Non-pigmented ciliary epithelial cell (primary cell): ENCODE measurements at regions not wholly inside any gene's neighbourhood (a gene's known extent, or its start where the extent isn't known, plus 50 kb on each side); places are given as distances from the start of the nearest gene placed in this dataset.
"Not testable (repeated sequence)": the region's sequence is repeated elsewhere in the genome, so short reads cannot be mapped to it uniquely, and the experiment has no call there.

Source experiments
- DNase-seq: peaks from one replicate; pipeline ENCODE4 v3.0.0-alpha.2; 2010; ENCODE audit warnings: low read depth

DNA sequence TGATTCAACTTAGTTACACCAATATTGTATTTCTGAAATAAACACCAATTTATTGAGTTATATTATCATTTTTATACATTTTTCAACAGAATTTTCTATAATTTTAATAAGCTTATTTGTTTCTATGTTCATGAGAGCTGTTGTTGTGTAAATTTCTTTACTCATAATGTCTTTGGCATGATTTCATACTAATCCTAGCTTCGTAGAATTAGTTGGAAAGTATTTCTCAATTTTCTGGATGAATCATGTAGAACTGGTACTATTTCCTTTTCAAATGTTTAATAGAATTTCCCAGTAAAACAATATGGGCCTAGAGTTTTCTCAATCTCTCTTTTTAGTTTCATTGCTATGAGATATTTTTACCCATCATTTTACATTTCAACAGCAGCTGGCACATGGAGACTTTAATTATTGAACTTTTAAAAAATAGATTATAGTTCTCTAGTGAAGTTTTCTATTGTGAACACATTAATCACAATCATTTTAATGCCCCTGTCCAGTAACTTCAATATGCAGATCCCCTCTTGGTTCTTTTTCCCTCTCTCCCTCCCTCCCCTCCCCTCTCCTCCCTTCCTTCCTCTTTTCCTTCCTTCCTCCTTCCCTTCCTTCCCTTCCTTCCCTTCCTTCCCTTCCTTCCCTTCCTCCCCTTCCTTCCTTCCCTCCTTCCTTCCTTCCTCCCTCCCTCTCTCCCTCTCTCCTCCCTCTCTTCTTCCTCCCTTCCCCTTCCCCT lies 1357.1 kb downstream of the ZPLD1 start:
- no peak for DNase-seq

- DNase-seq = no peak
These were observed 1359.8 kb downstream of the ZPLD1 start for GRCh38 chr3:103794656-103795055.

GRCh38 chr3:103796068-103796467 lies 1361.3 kb downstream of the ZPLD1 start:
- DNase-seq = no peak

GRCh38 chr3:103803787-103804186 lies 1369.0 kb downstream of the ZPLD1 start:
- no peak for DNase-seq

DNA sequence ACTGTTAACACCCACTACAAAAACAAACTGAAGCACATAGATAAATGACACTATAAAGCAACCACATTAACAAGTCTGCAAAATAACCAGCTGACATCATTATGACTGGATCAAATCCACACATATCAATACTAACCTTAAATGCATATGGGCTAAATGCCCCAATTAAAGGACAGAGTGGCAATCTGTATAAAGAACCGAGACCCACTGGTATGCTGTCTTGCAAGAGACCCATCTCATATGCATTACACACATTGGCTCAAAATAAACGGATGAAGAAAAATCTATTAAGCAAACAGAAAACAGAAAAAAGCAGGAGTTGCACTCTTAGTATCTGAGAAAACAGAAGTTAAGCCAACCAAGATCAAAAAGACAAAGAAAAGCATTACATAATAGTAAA lies 1375.4 kb downstream of the ZPLD1 start:
- DNase-seq = no peak

DNA sequence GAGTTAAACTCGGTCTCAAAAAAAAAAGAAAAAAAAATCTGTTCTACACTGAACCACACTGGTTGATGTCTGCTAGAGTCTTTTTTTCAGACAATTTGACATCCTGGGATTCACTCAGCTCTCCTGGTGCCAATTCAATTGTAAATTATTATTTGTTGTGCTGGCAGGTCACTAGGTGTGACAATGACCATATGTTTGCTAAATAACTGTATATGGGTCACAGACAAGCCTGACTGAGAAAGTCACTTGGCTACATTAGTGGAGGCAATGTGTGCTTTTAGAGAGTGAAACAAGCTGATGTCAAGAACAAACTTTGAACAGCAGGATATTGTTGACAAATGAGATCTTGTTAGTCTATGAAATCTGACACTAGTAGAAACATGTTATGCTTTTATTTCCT lies 1379.1 kb downstream of the ZPLD1 start:
- no peak for DNase-seq

DNA sequence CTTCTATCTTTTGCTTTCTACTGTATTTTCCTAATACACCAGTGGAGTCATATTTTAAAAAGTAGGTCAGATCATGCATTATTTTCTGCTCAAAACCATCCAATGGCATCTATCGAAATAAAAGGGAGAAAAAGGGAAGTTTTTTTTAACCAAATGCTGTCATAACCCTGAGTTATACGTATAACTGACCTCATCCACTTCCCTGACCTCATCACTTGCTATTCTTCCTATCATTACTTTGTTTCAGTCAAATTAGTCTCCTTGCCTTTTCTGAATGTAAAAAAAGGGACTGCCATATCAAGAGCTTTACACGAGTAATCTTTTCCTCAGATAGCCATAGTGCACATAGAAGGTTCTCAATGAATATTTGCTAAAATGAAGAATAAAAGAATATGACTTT lies 1383.6 kb downstream of the ZPLD1 start:
- DNase-seq = no peak

GRCh38 chr3:103818800-103819199 lies 1384.0 kb downstream of the ZPLD1 start:
- DNase-seq = no peak

- no peak for DNase-seq
These were observed 1390.8 kb downstream of the ZPLD1 start for GRCh38 chr3:103825586-103825985.

DNA sequence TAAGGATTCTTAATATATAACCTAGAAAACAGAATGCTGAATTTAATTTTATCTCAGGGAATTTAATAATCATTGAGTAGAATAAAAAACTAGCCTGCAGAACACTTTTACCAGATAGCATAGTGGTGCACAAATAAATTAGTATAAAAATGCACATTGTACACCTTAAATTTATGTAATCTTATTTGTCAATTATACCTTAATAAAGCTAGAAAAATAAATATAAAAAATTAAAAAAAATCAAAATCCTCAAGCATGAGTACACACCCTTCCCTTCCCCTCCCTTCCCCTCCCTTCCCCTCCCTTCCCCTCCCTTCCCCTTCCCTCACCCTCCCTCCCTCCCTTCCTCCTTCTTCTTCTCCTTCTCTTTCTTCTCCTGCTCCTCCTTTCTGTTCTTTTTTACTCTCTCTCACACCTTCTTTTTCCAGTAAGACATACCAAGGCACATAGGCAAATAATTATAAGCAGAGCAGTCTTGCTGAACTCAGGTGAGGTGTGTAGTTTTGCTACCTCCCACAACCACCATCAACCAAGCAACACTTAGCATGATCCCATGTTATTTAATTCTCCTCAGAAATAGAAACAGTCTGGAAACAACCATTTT lies 1395.0 kb downstream of the ZPLD1 start:
- no peak for DNase-seq

GRCh38 chr3:103847081-103848062 lies 1412.6 kb downstream of the ZPLD1 start:
- no peak for DNase-seq

DNA sequence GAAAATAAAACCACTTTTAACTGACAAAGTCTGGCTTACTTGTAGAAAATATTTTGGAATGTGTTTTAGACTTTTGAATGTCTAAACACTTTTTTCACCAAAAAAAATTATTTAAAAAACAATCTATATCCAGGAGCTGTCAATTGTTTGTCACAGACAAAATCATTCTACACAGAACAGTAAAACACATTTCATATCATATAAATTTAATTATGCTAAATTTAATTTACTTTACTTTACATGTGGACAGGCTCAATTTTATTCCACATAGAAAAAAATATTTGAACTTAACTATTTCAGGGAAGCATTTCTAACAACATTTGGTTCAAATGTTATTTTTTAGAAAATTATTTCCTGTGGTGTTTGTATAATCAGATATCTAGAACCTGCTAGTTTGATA lies 1417.0 kb downstream of the ZPLD1 start:
- no peak for DNase-seq

- no peak for DNase-seq
These were observed 1427.6 kb downstream of the ZPLD1 start for GRCh38 chr3:103862415-103862814.

- no peak for DNase-seq
These were observed 1428.6 kb downstream of the ZPLD1 start for GRCh38 chr3:103863381-103863780.

DNA sequence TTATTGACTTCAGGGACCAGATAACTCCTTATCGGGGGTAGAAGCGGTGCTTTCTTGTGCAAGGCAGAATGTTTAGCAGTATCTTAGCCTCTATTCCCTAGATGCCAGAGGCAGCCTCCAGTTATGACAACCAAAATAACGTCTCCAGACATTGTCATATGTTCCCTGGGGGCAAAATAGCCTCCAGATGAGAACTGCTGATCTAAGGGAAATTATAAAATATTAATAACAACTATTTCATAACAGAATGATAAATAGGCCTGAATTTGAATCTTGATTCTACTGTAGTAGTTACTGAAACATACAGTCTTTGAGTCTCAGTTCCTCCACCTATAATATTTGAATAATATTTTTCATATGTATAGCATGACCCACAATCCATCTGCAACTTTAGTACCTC lies 1431.3 kb downstream of the ZPLD1 start:
- no peak for DNase-seq

DNA sequence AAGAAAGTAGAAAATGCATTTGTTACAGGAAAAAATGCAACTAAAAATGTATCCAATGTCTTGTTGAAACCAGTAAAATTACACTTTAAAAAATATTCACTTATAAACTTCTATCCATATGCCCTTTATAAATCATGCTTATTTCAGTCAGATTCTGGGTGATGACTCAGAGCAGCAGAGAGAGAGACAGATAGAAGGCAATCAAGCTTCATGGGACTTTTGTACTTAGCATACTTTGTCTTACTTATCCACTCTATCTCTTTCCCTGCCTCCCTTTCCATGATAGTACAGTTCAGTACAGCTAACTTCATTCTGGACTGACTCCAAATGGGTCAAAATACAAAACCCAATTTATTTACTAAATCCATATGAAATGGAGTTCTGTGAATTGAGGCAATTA lies 1438.2 kb downstream of the ZPLD1 start:
- DNase-seq = no peak

DNA sequence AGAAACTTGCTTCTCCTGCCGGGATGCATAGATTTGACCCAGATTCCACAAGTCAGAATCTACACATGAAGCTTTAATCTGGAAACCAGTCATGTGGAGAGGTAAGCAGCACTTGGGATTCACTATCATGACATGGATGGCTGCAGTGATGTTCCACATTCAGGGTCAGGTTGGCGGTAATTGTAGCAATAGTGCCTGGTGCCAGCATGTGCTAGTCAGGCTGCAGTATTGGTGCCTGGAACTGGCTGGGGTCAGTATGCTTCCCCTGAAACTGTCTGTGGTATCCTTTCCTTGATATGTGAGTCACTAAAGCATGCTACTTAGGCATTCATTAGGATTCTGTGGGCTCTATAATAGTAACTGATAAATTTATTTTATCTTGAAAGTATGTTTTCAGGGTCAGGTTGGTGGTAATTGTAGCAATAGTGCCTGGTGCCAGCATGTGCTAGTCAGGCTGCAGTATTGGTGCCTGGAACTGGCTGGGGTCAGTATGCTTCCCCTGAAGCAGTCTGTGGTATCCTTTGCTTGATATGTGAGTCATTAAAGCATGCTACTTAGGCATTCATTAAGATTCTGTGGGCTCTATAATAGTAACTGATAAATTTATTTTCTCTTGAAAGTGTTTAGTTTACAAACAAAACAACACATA lies 1439.2 kb downstream of the ZPLD1 start:
- DNase-seq = no peak

DNA sequence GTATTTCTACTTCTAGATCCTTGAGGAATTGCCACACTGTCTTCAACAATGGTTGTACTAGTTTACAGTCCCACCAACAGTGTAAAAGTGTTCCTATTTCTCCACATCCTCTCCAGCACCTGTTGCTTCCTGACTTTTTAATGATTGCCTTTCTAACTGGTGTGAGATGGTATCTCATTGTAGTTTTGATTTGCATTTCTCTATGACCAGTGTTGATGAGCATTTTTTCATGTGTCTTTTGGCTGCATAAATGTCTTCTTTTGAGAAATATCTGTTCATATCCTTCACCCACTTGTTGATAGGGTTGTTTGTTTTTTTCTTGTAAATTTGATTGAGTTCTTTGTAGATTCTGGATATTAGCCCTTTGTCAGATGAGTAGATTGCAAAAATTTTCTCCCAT lies 1447.0 kb downstream of the ZPLD1 start:
- not testable (repeated sequence) for DNase-seq

- DNase-seq = no peak
These were observed 1454.9 kb downstream of the ZPLD1 start for GRCh38 chr3:103889675-103890074.

DNA sequence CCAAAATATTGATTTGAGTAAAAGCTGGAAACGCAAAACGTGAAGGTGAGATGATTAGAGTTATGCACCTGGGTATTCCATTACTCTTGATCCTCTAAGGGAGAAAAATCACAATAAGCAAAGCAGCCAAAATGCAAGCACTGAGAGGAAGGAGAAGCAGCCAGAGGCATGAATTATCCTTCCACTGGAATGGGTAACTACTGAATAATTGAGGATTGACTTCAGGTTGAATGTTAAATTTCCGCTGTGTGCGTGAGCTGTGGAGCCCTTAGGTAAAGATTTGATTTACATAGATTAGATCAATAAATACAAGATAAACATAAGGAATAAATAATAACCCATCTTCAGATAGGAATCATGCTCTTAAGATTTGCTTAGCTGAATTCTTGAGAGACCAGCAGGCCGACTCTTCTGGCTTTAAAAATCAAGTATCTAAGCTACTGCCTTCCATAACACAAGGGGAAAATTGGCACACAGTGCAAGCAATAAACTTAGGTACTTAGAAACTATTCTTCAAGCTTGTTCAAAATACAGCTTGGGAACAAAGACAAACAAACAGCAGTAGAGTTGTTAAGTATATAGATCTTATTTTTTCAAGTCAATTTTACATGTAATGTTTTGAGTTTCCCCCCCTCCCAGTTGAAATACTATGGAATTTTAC lies 1459.5 kb downstream of the ZPLD1 start:
- no peak for DNase-seq

GRCh38 chr3:103899328-103899727 lies 1464.5 kb downstream of the ZPLD1 start:
- no peak for DNase-seq

DNA sequence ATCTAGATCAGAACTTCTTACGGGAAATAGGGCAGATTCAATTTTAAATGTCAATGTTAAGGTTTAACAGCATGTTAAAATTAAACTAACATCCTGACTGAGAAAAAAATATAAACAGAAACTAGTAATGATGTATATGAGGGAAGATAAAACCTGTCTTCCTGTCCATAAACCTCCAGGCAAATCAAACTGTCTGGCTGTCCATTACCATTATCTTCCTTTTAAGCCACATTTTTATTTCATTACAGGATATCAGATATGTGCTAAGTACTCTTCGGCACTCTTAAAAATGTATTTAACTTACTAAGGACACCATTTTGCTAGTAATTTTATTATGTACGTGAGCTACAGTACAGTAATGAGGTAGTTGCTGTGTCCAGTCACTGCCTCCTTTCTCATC lies 1461.7 kb upstream of the ALCAM start:
- no peak for DNase-seq
